ENCODE measurements at regions not wholly inside any gene's neighbourhood (a gene's known extent, or its start where the extent isn't known, plus 50 kb on each side); places are given as distances from the start of the nearest gene placed in this dataset.

GRCh38 chr12:46108721-46109120, 118.3 kb upstream of the SCAF11 start:
- TF ChIP-seq, protein P1, sequence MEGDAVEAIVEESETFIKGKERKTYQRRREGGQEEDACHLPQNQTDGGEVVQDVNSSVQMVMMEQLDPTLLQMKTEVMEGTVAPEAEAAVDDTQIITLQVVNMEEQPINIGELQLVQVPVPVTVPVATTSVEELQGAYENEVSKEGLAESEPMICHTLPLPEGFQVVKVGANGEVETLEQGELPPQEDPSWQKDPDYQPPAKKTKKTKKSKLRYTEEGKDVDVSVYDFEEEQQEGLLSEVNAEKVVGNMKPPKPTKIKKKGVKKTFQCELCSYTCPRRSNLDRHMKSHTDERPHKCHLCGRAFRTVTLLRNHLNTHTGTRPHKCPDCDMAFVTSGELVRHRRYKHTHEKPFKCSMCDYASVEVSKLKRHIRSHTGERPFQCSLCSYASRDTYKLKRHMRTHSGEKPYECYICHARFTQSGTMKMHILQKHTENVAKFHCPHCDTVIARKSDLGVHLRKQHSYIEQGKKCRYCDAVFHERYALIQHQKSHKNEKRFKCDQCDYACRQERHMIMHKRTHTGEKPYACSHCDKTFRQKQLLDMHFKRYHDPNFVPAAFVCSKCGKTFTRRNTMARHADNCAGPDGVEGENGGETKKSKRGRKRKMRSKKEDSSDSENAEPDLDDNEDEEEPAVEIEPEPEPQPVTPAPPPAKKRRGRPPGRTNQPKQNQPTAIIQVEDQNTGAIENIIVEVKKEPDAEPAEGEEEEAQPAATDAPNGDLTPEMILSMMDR (IDR thresholded peaks at IDR 0.05; ENCODE audit: insufficient read depth, low read length, severe bottlenecking): no peak
- no peak for FAIRE-seq
- H3K27me3 ChIP-seq (ENCODE audit: control insufficient read depth, insufficient read depth, low read length): no peaks in the 10 kb centered on the region

DNA sequence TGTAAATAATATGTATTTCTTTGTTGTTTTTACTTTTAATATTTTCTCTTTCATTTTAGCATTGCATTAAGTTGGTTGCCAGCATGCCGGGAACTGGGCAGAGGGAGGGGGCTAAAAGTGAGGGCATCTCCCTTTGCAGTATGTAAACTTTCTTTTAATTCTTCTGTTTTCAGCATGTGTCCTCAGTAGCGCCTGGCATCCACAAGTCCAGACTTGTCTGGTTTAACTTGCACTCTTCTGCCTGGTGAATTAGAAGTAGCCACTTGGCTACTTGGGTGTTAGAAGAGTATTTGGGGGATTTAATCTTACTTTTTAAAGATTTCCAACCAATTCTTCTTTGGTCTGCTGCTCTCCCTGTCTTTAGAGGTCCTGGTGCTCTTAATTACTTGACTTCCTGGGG, 117.2 kb upstream of the SCAF11 start:
- Histone ChIP-seq H3K4me3 (ENCODE audit: low read depth, low read length) (no peak overlapping the region), H3K27me3 (ENCODE audit: control insufficient read depth, insufficient read depth, low read length) (no peaks in the 10 kb centered on the region), H3K36me3 (ENCODE audit: control insufficient read depth, insufficient read depth, low read length) (no peaks in the 10 kb centered on the region)
- TF ChIP-seq, protein P1 (IDR thresholded peaks at IDR 0.05; ENCODE audit: insufficient read depth, low read length, severe bottlenecking): no peak
- FAIRE-seq (no peak), DNase-seq (ENCODE audit: low read depth) (peak; percentile 68)

More at GRCh38 chr12:46108721-46109120, 118.3 kb upstream of the SCAF11 start:
- no peak for DNase-seq (ENCODE audit: low read depth)
- H3K36me3 ChIP-seq (ENCODE audit: control insufficient read depth, insufficient read depth, low read length): no peaks in the 10 kb centered on the region
- no peak overlapping the region for H3K4me3 ChIP-seq (ENCODE audit: low read depth, low read length)

GRCh38 chr12:46105735-46106134, 115.4 kb upstream of the SCAF11 start:
- FAIRE-seq: no peak
- TF ChIP-seq, protein P1 (IDR thresholded peaks at IDR 0.05; ENCODE audit: insufficient read depth, low read length, severe bottlenecking): no peak
- no peak for DNase-seq (ENCODE audit: low read depth)
- Histone ChIP-seq H3K4me3 (ENCODE audit: low read depth, low read length) (no peak overlapping the region), H3K27me3 (ENCODE audit: control insufficient read depth, insufficient read depth, low read length) (no peaks in the 10 kb centered on the region), H3K36me3 (ENCODE audit: control insufficient read depth, insufficient read depth, low read length) (no peaks in the 10 kb centered on the region)

DNA sequence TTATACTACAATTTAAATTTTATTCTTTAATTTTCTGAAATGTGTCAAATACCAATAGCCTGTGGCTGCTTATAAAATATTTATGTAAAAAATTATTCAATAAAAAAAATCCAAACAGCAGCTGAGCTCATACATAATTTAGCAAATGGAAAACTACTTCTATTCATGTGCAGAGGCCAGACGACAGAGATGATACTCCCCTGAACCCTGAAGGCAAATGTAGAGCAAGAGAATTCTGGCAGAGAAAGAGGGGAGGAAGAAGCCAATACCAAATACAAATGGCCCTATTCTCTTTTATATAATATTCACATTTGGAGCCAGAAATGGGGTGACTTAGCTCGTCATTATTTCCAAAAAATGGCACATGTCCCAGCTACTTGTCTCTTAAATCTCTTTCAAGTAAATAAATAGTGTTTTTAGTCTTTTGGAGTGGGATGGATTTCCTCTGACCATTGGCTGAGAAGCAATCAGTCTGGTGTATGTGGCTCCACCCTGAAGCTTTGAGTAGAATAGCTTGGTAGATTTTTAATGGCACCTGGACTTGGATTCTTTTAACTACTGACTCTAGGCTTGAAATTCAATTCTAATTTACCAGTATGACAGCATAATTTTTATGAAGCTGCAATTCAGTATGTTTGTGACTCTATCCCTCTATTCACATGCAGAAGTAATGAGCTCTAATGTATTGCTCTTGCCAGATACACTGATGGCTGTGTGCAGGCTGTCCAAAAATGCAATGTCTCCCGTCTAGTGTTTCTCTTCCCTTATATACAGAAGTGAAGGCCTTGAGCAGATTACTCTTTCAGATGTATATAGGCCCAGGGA, 113.4 kb upstream of the SCAF11 start:
- TF ChIP-seq, protein P1 (IDR thresholded peaks at IDR 0.05; ENCODE audit: insufficient read depth, low read length, severe bottlenecking): no peak
- no peaks in the 10 kb centered on the region for H3K27me3 ChIP-seq (ENCODE audit: control insufficient read depth, insufficient read depth, low read length)
- H3K36me3 ChIP-seq (ENCODE audit: control insufficient read depth, insufficient read depth, low read length): no peaks in the 10 kb centered on the region
- DNase-seq (ENCODE audit: low read depth): no peak
- FAIRE-seq: no peak
- H3K4me3 ChIP-seq (ENCODE audit: low read depth, low read length): no peak overlapping the region

DNA sequence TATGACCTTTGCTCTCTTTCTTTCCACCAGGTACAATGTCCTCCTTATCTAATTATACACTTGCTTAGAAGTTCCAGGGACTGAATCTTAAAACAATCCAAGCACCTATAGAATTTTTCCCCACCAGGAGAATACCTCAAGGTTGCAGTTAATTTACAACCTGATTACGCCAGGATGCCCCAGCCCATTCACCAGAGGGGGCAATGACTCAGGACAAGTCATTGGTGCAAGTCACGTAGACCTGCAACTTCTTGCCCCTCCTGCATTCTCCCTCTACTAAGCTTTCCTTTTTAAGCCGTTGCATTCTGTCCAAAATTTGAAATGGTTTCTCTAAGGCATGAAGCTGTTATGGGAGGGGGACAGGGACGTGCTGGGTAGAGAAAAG, 111.1 kb upstream of the SCAF11 start:
- Histone ChIP-seq H3K27me3 (ENCODE audit: control insufficient read depth, insufficient read depth, low read length) (no peaks in the 10 kb centered on the region), H3K36me3 (ENCODE audit: control insufficient read depth, insufficient read depth, low read length) (no peaks in the 10 kb centered on the region), H3K4me3 (ENCODE audit: low read depth, low read length) (no peak overlapping the region)
- TF ChIP-seq, protein P1 (IDR thresholded peaks at IDR 0.05; ENCODE audit: insufficient read depth, low read length, severe bottlenecking): no peak
- DNase-seq (ENCODE audit: low read depth) (no peak), FAIRE-seq (no peak)

Measured in bronchial epithelial cell (primary cell).